KBM-7 (cell line): ENCODE measurements at regions not wholly inside any gene's neighbourhood (a gene's known extent, or its start where the extent isn't known, plus 50 kb on each side); places are given as distances from the start of the nearest gene placed in this dataset.
A peak's percentile ranks its signal among the peaks of the same experiment; 100 is the strongest.

Experiments
- DNase-seq: peaks from one replicate; pipeline ENCODE4 v3.0.0-alpha.2; 2015
- in situ Hi-C: fragments of 300-500 bp; cut with MboI; formaldehyde crosslinking; loops from 2 replicates; pipeline ENCODE4 v1.14.3; 2020; ENCODE audit warnings: low sequenced_read_pairs, low pct_unique_long_range_greater_than_20kb, mixed read lengths

- no peak for DNase-seq
- in situ Hi-C loops, result no loop called here
These were observed 602.9 kb downstream of the MMUT start for GRCh38 chr6:48860175-48860574.

- in situ Hi-C loops, result no loop called here
- DNase-seq, result no peak
These were observed 603.4 kb downstream of the MMUT start for GRCh38 chr6:48859562-48860123.

- DNase-seq, result no peak
- in situ Hi-C loops, result no loop called here
These were observed 617.8 kb downstream of the MMUT start for GRCh38 chr6:48845219-48845618.

GRCh38 chr6:48844696-48845095 lies 618.4 kb downstream of the MMUT start:
- DNase-seq, result no peak
- in situ Hi-C loops, result no loop called here

GRCh38 chr6:48840896-48841295 lies 622.2 kb downstream of the MMUT start:
- no peak for DNase-seq
- in situ Hi-C loops, result no loop called here

- in situ Hi-C loops, result no loop called here
- DNase-seq, result no peak
These were observed 623.8 kb downstream of the MMUT start for GRCh38 chr6:48839206-48839605.

- DNase-seq, result no peak
- in situ Hi-C loops, result no loop called here
These were observed 625.3 kb downstream of the MMUT start for GRCh38 chr6:48837744-48838143.

- DNase-seq, result peak; percentile 53
- in situ Hi-C loops, result no loop called here
These were observed 627.6 kb downstream of the MMUT start for GRCh38 chr6:48835421-48835958.

GRCh38 chr6:48834706-48835105 lies 628.3 kb downstream of the MMUT start:
- in situ Hi-C loops, result no loop called here
- peak; percentile 1 for DNase-seq

- no peak for DNase-seq
- in situ Hi-C loops, result no loop called here
These were observed 629.1 kb downstream of the MMUT start for GRCh38 chr6:48833916-48834315.

- in situ Hi-C loops, result no loop called here
- DNase-seq, result no peak
These were observed 636.0 kb downstream of the MMUT start for GRCh38 chr6:48826901-48827701.

- in situ Hi-C loops, result no loop called here
- DNase-seq, result no peak
These were observed 636.9 kb downstream of the MMUT start for GRCh38 chr6:48826152-48826515.

GRCh38 chr6:48825501-48826151 lies 637.4 kb downstream of the MMUT start:
- in situ Hi-C loops, result no loop called here
- DNase-seq, result no peak

GRCh38 chr6:48818052-48818412 lies 645.0 kb downstream of the MMUT start:
- in situ Hi-C loops, result no loop called here
- DNase-seq, result no peak

- in situ Hi-C loops, result no loop called here
- DNase-seq, result no peak
These were observed 645.6 kb downstream of the MMUT start for GRCh38 chr6:48817333-48818051.

- in situ Hi-C loops, result no loop called here
- DNase-seq, result no peak
These were observed 648.1 kb downstream of the MMUT start for GRCh38 chr6:48814957-48815356.

- DNase-seq, result no peak
These were observed 649.2 kb downstream of the MMUT start for GRCh38 chr6:48813836-48814235.

GRCh38 chr6:48809700-48810099 lies 653.4 kb downstream of the MMUT start:
- no peak for DNase-seq
- in situ Hi-C loops, result no loop called here

More at GRCh38 chr6:48813836-48814235, 649.2 kb downstream of the MMUT start:
- in situ Hi-C loops, result no loop called here

- in situ Hi-C loops, result no loop called here
- no peak for DNase-seq
These were observed 653.8 kb downstream of the MMUT start for GRCh38 chr6:48809245-48809644.

GRCh38 chr6:48798296-48798695 lies 664.8 kb downstream of the MMUT start:
- in situ Hi-C loops, result no loop called here

More at GRCh38 chr6:48798296-48798695, 664.8 kb downstream of the MMUT start:
- no peak for DNase-seq
